Astrocyte (in vitro differentiated cells and primary cell): ENCODE measurements at regions not wholly inside any gene's neighbourhood (a gene's known extent, or its start where the extent isn't known, plus 50 kb on each side); places are given as distances from the start of the nearest gene placed in this dataset.

Source experiments
- DNase-seq: peaks from one replicate; pipeline ENCODE4 v3.0.0-alpha.2; 2010; ENCODE audit warnings: low read depth
- FAIRE-seq: peaks from 2 replicates; lab custom pipeline; 2011; peaks lifted over from hg19 to GRCh38; lab: Jason Lieb, UNC
- H2AFZ ChIP-seq: 2 replicates; pipeline ENCODE4 v1.6.0; 2012; ENCODE audit warnings: low read depth, low read length, inconsistent platforms
- H3K27ac ChIP-seq: 2 replicates; pipeline ENCODE4 v1.5.1; 2011; ENCODE audit warnings: low read depth, low read length, inconsistent platforms
- H3K27me3 ChIP-seq: 2 replicates; pipeline ENCODE4 v1.6.0; 2011; ENCODE audit warnings: low read length, inconsistent platforms; ENCODE audit not compliant: insufficient read depth
- H3K36me3 ChIP-seq: 2 replicates; pipeline ENCODE4 v1.5.1; 2011; ENCODE audit warnings: low read length, inconsistent platforms; ENCODE audit not compliant: insufficient read depth
- H3K4me1 ChIP-seq: 2 replicates; pipeline ENCODE4 v1.5.1; 2011; ENCODE audit warnings: low read length, inconsistent platforms; ENCODE audit not compliant: insufficient read depth
- H3K4me2 ChIP-seq: 2 replicates; pipeline ENCODE4 v1.6.0; 2012; ENCODE audit warnings: low read length, inconsistent platforms
- H3K4me3 ChIP-seq: 2 replicates; pipeline ENCODE4 v1.5.1; 2011; ENCODE audit warnings: low read depth, mild to moderate bottlenecking, low read length, inconsistent platforms; ENCODE audit not compliant: insufficient read depth
- H3K79me2 ChIP-seq: 2 replicates; pipeline ENCODE4 v1.6.0; 2012; ENCODE audit warnings: mild to moderate bottlenecking, low read length, inconsistent platforms; ENCODE audit not compliant: insufficient read depth
- H3K9ac ChIP-seq: 2 replicates; pipeline ENCODE4 v1.6.0; 2012; ENCODE audit warnings: mild to moderate bottlenecking, low read length, inconsistent platforms
- H3K9me3 ChIP-seq: 2 replicates; pipeline ENCODE4 v1.5.1; 2012; ENCODE audit warnings: low read depth, mild to moderate bottlenecking, low read length, inconsistent platforms; ENCODE audit not compliant: insufficient read depth
- H4K20me1 ChIP-seq: 2 replicates; pipeline ENCODE4 v1.6.0; 2012; ENCODE audit warnings: low read length, inconsistent platforms; ENCODE audit not compliant: insufficient read depth
- H3K27ac Mint-ChIP-seq: one replicate; pipeline ENCODE4 v1.8.0; 2021; ENCODE audit warnings: mild to moderate bottlenecking, mixed read lengths; ENCODE audit not compliant: unreplicated experiment
- H3K27me3 Mint-ChIP-seq: one replicate; pipeline ENCODE4 v1.8.0; 2021; ENCODE audit warnings: low read depth, mixed read lengths; ENCODE audit not compliant: unreplicated experiment
- H3K36me3 Mint-ChIP-seq: one replicate; pipeline ENCODE4 v1.8.0; 2021; ENCODE audit warnings: low read depth, mixed read lengths; ENCODE audit not compliant: unreplicated experiment
- H3K4me1 Mint-ChIP-seq: one replicate; pipeline ENCODE4 v1.8.0; 2021; ENCODE audit warnings: low read depth, mixed read lengths; ENCODE audit not compliant: unreplicated experiment
- H3K4me3 Mint-ChIP-seq: one replicate; pipeline ENCODE4 v1.8.0; 2021; ENCODE audit warnings: mild to moderate bottlenecking, moderate library complexity, mixed read lengths; ENCODE audit not compliant: unreplicated experiment
- H3K9me3 Mint-ChIP-seq: one replicate; pipeline ENCODE4 v1.8.0; 2021; ENCODE audit warnings: mild to moderate bottlenecking, mixed read lengths; ENCODE audit not compliant: unreplicated experiment
- CTCF ChIP-seq: IDR thresholded peaks from 2 replicates; pipeline ENCODE4 v1.5.1; 2011; ENCODE audit warnings: low read depth, mild to moderate bottlenecking, inconsistent platforms, low read length, moderate library complexity; ENCODE audit not compliant: insufficient read depth
- EZH2 ChIP-seq: IDR thresholded peaks from 2 replicates; pipeline ENCODE4 v1.6.1; 2012; ENCODE audit warnings: mild to moderate bottlenecking, low read length, inconsistent platforms; ENCODE audit not compliant: insufficient read depth

- Histone ChIP-seq H4K20me1 (no peaks in the 10 kb centered on the region), H3K36me3 (no peaks in the 10 kb centered on the region), H3K9me3 (no peaks in the 10 kb centered on the region), H3K79me2 (no peaks in the 10 kb centered on the region), H3K4me2 (no peak overlapping the region), H3K4me1 (no peaks in the 10 kb centered on the region), H3K4me3 (no peak overlapping the region), H3K27me3 (no peaks in the 10 kb centered on the region), H2AFZ (no peak overlapping the region), H3K27ac (no peak overlapping the region), H3K9ac (no peak overlapping the region)
- H3K4me3 Mint-ChIP-seq: no peak overlapping the region
- no peak for FAIRE-seq
- DNase-seq: no peak
- H3K4me1 Mint-ChIP-seq: no peaks in the 10 kb centered on the region
- H3K36me3 Mint-ChIP-seq: no peaks in the 10 kb centered on the region
- TF ChIP-seq EZH2 (no peak), CTCF (no peak)
- H3K27me3 Mint-ChIP-seq: no peaks in the 10 kb centered on the region
- H3K27ac Mint-ChIP-seq: no peak overlapping the region
- H3K9me3 Mint-ChIP-seq: peaks cover 9% of the 10 kb centered on the region
Measured at GRCh38 chr7:110480964-110481363, 610.0 kb upstream of the LRRN3 start.

GRCh38 chr7:110483553-110483952 is 607.4 kb upstream of the LRRN3 start:
- Histone ChIP-seq H3K79me2 (no peaks in the 10 kb centered on the region), H3K36me3 (no peaks in the 10 kb centered on the region), H3K9ac (no peak overlapping the region), H3K27me3 (no peaks in the 10 kb centered on the region), H3K4me2 (no peak overlapping the region), H3K4me1 (no peaks in the 10 kb centered on the region), H4K20me1 (no peaks in the 10 kb centered on the region), H3K9me3 (no peaks in the 10 kb centered on the region), H2AFZ (no peak overlapping the region), H3K4me3 (no peak overlapping the region), H3K27ac (no peak overlapping the region)
- H3K27ac Mint-ChIP-seq: no peak overlapping the region
- H3K27me3 Mint-ChIP-seq: no peaks in the 10 kb centered on the region
- no peak for TF ChIP-seq EZH2
- no peak for TF ChIP-seq CTCF
- no peak for DNase-seq
- peaks cover 7% of the 10 kb centered on the region for H3K9me3 Mint-ChIP-seq
- no peak overlapping the region for H3K4me3 Mint-ChIP-seq
- FAIRE-seq: no peak
- peaks cover 2% of the 10 kb centered on the region for H3K36me3 Mint-ChIP-seq
- H3K4me1 Mint-ChIP-seq: no peaks in the 10 kb centered on the region

- Histone ChIP-seq H3K9me3 (no peaks in the 10 kb centered on the region), H2AFZ (no peak overlapping the region), H4K20me1 (no peaks in the 10 kb centered on the region), H3K27me3 (no peaks in the 10 kb centered on the region), H3K79me2 (no peaks in the 10 kb centered on the region), H3K4me3 (no peak overlapping the region), H3K9ac (no peak overlapping the region), H3K4me2 (no peak overlapping the region), H3K27ac (no peak overlapping the region), H3K36me3 (no peaks in the 10 kb centered on the region), H3K4me1 (no peaks in the 10 kb centered on the region)
- no peak for FAIRE-seq
- Mint-ChIP-seq H3K27me3 (no peaks in the 10 kb centered on the region), H3K4me1 (no peaks in the 10 kb centered on the region), H3K4me3 (no peak overlapping the region), H3K9me3 (peaks cover 8% of the 10 kb centered on the region), H3K36me3 (peaks cover 3% of the 10 kb centered on the region), H3K27ac (no peak overlapping the region)
- no peak for TF ChIP-seq EZH2
- TF ChIP-seq CTCF: no peak
- DNase-seq: no peak
Measured at GRCh38 chr7:110484356-110484755, 606.6 kb upstream of the LRRN3 start.
